Activated T-cell treated with anti-CD3 and anti-CD28 coated beads, Interleukin-2, amount 50 U/mL, for 72 hours (primary cell): ENCODE measurements at regions not wholly inside any gene's neighbourhood (a gene's known extent, or its start where the extent isn't known, plus 50 kb on each side); places are given as distances from the start of the nearest gene placed in this dataset.

ENCODE experiments used
- ATAC-seq, 2 donors: fragments of 150-1000 bp; cut with Tn5 transposase; replicated peaks in 1 of 2; 2 replicates each; pipeline ENCODE4 v1.10.0; 2021; ENCODE audit warnings: moderate library complexity in 2 of 2, mild to moderate bottlenecking in 1 of 2
- DNase-seq, 2 donors: peaks; one replicate each; pipeline ENCODE4 v3.0.0; 2021 to 2022; ENCODE audit warnings: mixed read lengths in 1 of 2
- H3K27ac Mint-ChIP-seq: one replicate; pipeline ENCODE4 v1.8.0; 2022; ENCODE audit warnings: mild to moderate bottlenecking, moderate library complexity, mixed read lengths
- H3K27me3 Mint-ChIP-seq: one replicate; pipeline ENCODE4 v1.8.0; 2022; ENCODE audit warnings: low read depth, mixed read lengths
- H3K36me3 Mint-ChIP-seq, 2 donors: one replicate each; pipeline ENCODE4 v1.8.0; 2022; ENCODE audit warnings: mixed read lengths in 2 of 2, mild to moderate bottlenecking in 1 of 2; ENCODE audit not compliant: insufficient read depth in 2 of 2
- H3K4me1 Mint-ChIP-seq: one replicate; pipeline ENCODE4 v1.8.0; 2022; ENCODE audit warnings: low read depth, mixed read lengths
- H3K4me3 Mint-ChIP-seq, 2 donors: one replicate each; pipeline ENCODE4 v1.8.0; 2022; ENCODE audit warnings: mild to moderate bottlenecking in 2 of 2, mixed read lengths in 2 of 2, moderate library complexity in 2 of 2
- H3K9me3 Mint-ChIP-seq, 2 donors: one replicate each; pipeline ENCODE4 v1.8.0; 2022; ENCODE audit warnings: mixed read lengths in 2 of 2

DNA sequence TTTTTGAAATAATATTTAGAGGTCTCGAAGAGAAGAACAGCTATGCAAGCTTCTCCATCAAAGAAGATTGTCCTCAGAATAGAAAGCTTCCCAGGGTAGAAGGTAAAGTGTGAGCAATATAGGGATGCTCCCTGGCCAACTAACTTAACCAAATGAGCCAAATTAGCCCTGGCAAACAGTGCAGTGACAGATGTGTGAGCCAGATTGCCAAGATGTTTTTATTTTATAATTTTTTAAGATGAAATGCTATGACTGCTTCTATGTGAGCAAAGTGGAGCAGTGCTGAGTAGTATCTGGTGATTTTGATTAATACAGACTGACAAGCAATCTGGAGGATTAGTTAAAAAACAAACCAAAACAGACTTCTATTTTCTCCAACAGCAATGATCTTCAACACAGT lies 202.1 kb downstream of the NOVA1 start:
- no peak for ATAC-seq
- no peak for DNase-seq
- Mint-ChIP-seq H3K4me1 (no peaks in the 10 kb centered on the region), H3K4me3 (no peak overlapping the region), H3K36me3 (peaks cover 0 to 2% of the 10 kb centered on the region in 2 donors), H3K27me3 (no peaks in the 10 kb centered on the region), H3K27ac (no peak overlapping the region), H3K9me3 (peaks cover 5 to 14% of the 10 kb centered on the region in 2 donors)

DNA sequence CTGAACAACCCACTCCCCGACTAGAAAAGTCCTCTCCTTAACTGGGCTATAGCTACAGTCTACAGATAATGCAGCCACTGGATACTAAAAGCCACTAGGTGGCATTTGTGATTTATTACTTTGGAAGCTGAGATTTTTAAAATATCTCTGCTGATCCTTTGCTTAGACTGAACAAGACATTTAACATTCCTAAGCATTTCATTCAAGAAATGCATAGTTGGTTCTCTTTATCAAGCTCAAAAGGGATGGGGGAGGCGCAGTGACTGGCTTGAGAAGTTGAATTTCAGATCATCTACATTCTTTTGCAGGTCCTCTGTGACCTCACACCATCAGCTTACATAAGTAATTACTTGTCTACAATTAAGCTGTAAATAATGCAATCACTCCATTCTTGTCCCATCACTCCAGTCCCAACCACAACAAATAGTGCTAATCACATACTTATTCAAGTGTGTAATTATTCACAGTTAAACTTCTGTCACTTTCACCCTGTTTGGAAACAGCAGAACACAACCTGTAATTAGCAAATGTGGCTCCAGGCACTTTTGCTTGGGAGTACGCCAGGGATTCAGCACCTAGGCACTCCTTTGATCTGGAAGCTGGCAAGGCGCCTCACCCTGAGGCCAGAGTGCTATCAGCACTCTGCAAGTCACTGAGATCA lies 203.6 kb downstream of the NOVA1 start:
- no peak overlapping the region for H3K4me3 Mint-ChIP-seq
- H3K9me3 Mint-ChIP-seq, result peaks cover 5 to 14% of the 10 kb centered on the region in 2 donors
- peaks cover 0 to 2% of the 10 kb centered on the region in 2 donors for H3K36me3 Mint-ChIP-seq
- H3K27me3 Mint-ChIP-seq, result no peaks in the 10 kb centered on the region
- ATAC-seq (no peak), DNase-seq (no peak)
- H3K4me1 Mint-ChIP-seq, result no peaks in the 10 kb centered on the region
- no peak overlapping the region for H3K27ac Mint-ChIP-seq

DNA sequence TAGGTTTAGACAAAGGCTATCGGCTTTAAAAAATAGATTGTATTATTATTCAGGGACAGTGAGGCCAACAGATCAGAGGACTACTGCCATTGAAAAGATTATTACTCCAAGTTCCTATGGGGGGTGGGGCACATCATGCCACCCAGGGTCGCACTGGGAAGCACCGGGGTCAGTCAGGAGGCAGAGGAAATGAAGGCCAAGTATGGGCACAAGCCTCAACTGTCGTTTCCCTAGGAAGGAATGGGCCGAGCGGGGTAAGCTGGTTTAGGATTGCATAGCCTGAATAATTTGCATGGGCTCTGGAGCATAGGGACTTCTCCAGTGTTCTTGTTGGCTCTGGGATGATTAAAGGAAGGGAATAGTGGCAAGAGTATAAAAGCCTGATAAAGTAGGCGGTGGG lies 205.3 kb downstream of the NOVA1 start:
- no peaks in the 10 kb centered on the region for H3K27me3 Mint-ChIP-seq
- no peaks in the 10 kb centered on the region for H3K4me1 Mint-ChIP-seq
- H3K27ac Mint-ChIP-seq, result no peak overlapping the region
- H3K4me3 Mint-ChIP-seq, result no peak overlapping the region
- DNase-seq (no peak), ATAC-seq (no peak)
- H3K36me3 Mint-ChIP-seq, result peaks cover 0 to 2% of the 10 kb centered on the region in 2 donors
- H3K9me3 Mint-ChIP-seq, result peaks cover 11 to 18% of the 10 kb centered on the region in 2 donors

DNA sequence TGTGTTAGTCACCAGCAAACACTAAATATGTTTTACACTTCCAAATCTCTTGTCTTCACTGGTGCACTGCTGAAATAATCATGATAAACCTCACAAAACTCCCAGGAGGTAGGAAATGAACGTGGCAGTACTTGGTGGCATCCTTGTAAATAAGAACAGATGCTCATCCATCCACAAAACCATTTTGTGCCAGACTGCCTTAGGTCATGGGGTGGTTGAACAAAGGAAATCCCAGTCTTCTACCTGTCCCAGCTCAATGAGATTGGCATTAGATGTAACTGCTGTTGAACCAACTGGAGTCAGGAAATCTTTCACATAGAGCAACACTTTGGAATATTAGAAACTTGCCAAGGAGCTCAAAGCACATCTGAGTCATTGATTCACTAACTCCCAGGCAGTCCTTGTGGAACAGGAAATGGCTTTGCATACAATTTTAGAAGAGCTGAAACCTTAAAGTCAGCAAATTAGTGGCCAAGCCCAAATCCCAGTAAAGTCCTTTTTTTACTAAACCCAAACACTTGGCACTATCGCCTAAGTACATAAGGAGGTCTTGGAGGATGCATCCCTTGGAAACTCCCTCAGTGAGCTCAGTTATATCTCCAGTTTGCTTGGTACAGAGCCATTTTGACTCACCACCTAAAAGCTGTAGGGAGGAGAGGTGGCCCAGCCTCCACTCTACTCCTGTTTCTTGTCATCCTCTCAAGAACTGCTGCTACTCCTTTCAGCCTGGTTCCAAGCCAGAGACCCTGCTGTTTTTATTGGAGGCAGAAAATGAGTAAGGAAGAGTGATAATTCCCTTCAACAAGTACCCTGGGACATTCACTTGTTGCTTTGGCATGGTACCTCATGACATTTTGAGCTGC lies 208.0 kb downstream of the NOVA1 start:
- DNase-seq, result no peak
- peaks cover 9 to 16% of the 10 kb centered on the region in 2 donors for H3K9me3 Mint-ChIP-seq
- no peaks in the 10 kb centered on the region for H3K27me3 Mint-ChIP-seq
- no peak overlapping the region for H3K27ac Mint-ChIP-seq
- H3K36me3 Mint-ChIP-seq, result peaks cover 0 to 2% of the 10 kb centered on the region in 2 donors
- no peaks in the 10 kb centered on the region for H3K4me1 Mint-ChIP-seq
- H3K4me3 Mint-ChIP-seq, result no peak overlapping the region
- no peak for ATAC-seq

DNA sequence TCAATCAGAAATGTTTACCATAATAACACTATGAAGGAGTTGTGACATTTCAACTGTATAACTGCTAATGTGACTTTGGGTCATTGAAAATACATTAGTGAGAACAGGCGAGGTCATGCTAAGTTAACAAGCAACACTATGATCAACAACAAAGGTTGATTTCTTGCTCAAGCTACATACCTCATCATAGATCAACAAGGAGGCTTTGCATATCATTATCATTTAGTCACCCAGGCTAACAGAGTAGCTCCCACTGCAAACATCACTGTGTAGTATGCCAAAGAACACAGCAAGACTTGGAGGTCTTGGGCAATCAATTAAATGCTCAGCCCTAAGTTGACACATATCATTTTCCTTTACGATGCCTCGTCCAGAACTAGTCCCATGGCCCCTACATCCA lies 212.5 kb downstream of the NOVA1 start:
- H3K36me3 Mint-ChIP-seq, result no peaks in the 10 kb centered on the region
- no peaks in the 10 kb centered on the region for H3K27me3 Mint-ChIP-seq
- H3K27ac Mint-ChIP-seq, result no peak overlapping the region
- ATAC-seq (no peak), DNase-seq (no peak)
- H3K4me1 Mint-ChIP-seq, result no peaks in the 10 kb centered on the region
- no peak overlapping the region for H3K4me3 Mint-ChIP-seq
- H3K9me3 Mint-ChIP-seq, result peaks cover 10% of the 10 kb centered on the region in 2 donors

DNA sequence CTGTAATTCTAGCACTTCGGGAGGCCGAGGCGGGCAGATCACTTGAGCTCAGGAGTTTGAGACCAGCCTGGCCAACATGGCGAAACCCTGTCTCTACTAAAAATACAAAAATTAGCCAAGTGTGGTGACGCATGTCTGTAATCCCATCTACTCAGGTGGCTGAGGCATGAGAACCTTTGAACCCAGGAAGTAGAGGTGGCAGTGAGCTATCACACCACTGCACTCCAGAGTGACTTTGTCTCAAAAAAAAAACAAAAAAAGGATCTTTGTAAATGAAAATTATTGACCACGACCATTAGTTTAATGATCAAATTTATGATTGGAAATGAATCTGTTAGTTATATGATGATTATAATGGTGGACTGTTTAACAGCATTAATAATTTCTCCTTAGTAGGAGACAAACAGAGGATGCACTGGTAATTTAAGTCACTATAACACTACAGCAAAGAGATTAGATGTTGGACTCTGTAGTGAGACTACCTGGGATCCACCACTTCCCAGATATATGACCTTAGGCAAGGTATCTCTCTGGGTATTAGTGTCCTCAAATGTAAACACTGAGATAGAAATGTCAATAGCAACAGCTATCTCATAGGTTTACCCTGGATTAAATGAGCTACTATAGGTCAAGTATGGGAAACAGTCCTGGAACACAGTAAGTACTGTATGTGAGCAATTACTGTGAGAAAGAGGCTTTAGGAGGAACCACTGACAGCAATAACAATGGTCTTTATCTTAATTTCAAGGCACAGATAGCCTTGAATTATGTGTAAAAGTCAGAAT lies 214.7 kb downstream of the NOVA1 start:
- no peak overlapping the region for H3K27ac Mint-ChIP-seq
- no peaks in the 10 kb centered on the region for H3K4me1 Mint-ChIP-seq
- ATAC-seq, result no peak
- H3K36me3 Mint-ChIP-seq, result no peaks in the 10 kb centered on the region
- peaks cover 4 to 10% of the 10 kb centered on the region in 2 donors for H3K9me3 Mint-ChIP-seq
- no peaks in the 10 kb centered on the region for H3K27me3 Mint-ChIP-seq
- no peak for DNase-seq
- no peak overlapping the region for H3K4me3 Mint-ChIP-seq

DNA sequence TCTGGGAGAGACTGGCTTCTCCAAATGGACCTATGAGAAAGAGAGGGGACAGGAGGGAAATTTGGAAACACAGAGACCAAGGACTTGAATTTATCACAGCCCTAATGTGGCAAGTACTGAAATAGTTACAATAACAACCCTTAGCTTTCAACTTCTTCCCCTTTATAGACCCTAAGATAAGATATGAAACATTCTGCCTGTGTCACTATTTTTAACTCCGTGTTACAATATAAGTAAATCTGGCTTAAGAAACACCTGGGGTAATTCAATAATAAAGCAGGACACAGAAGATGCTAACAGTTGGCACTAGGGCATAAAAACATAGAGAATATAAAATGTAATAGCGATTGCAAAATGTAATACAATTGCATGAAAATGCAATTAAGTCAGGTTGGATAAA lies 216.4 kb downstream of the NOVA1 start:
- H3K27ac Mint-ChIP-seq, result no peak overlapping the region
- H3K36me3 Mint-ChIP-seq, result no peaks in the 10 kb centered on the region
- DNase-seq (no peak), ATAC-seq (no peak)
- H3K4me3 Mint-ChIP-seq, result no peak overlapping the region
- H3K9me3 Mint-ChIP-seq, result peaks cover 7 to 14% of the 10 kb centered on the region in 2 donors
- no peaks in the 10 kb centered on the region for H3K4me1 Mint-ChIP-seq
- no peaks in the 10 kb centered on the region for H3K27me3 Mint-ChIP-seq

DNA sequence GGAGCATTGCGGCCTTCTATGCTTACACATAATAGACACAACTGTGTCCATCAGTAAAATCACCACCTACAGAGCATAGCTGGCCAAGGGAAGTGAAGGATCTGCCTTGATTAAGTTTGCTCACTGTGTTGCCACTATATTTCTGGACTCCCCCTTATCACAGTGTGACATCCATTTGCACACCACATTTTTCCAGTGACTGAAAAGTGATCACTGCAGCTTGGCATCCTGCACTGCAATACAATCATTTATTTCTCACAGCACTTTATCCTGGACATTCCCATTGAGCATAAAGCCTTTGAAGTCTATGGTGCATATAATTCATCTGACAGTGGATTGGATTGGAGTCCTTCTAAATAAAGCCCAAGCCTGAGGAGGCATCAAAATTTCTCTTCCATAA lies 217.2 kb downstream of the NOVA1 start:
- Mint-ChIP-seq H3K9me3 (peaks cover 9 to 17% of the 10 kb centered on the region in 2 donors), H3K27me3 (no peaks in the 10 kb centered on the region), H3K4me3 (no peak overlapping the region), H3K4me1 (no peaks in the 10 kb centered on the region), H3K27ac (no peak overlapping the region), H3K36me3 (no peaks in the 10 kb centered on the region)
- DNase-seq, result no peak
- no peak for ATAC-seq

DNA sequence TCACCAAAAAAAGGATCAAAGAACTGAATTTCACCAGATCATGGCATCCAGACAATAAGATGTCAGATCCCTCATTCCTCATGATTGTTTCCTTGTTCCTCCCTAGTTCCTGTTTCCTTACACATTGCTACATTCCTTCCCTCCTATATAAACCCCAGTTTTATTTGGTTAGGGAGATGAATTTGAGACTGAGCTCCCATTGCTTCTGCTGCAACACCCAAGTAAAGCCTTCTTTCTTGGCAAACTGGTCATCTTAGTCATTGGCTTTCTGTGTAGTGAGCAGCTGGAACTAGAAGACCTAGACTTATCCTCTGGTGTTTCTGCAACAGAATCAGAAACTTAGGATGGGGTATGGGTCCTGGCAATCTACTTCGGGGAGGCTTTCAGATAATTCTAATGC lies 217.9 kb downstream of the NOVA1 start:
- no peaks in the 10 kb centered on the region for H3K27me3 Mint-ChIP-seq
- peaks cover 9 to 17% of the 10 kb centered on the region in 2 donors for H3K9me3 Mint-ChIP-seq
- no peaks in the 10 kb centered on the region for H3K4me1 Mint-ChIP-seq
- DNase-seq, result no peak
- H3K27ac Mint-ChIP-seq, result no peak overlapping the region
- no peak overlapping the region for H3K4me3 Mint-ChIP-seq
- no peaks in the 10 kb centered on the region for H3K36me3 Mint-ChIP-seq
- no peak for ATAC-seq

DNA sequence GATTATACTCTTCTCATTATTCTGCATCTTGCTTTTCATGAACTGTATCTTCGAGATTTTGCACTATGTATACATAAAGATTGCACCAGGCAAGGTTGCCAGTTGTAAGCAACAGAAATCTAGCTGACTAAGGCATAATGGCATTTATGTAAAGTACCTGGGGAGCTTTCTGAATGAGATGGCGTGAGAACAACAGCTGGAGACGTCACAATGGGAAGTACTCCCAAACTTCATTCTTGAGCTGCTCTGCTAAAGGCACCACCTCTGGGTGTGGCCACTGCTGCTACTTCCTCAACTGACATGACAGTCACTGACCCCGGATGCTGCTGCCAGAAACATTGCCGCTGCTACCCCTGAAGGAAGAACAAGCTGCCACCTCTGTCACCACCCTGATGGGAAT lies 220.7 kb downstream of the NOVA1 start:
- no peak overlapping the region for H3K4me3 Mint-ChIP-seq
- H3K9me3 Mint-ChIP-seq, result peaks cover 13 to 19% of the 10 kb centered on the region in 2 donors
- peaks cover 0 to 2% of the 10 kb centered on the region in 2 donors for H3K36me3 Mint-ChIP-seq
- H3K27me3 Mint-ChIP-seq, result no peaks in the 10 kb centered on the region
- H3K4me1 Mint-ChIP-seq, result no peaks in the 10 kb centered on the region
- DNase-seq, result no peak
- no peak for ATAC-seq
- H3K27ac Mint-ChIP-seq, result no peak overlapping the region

DNA sequence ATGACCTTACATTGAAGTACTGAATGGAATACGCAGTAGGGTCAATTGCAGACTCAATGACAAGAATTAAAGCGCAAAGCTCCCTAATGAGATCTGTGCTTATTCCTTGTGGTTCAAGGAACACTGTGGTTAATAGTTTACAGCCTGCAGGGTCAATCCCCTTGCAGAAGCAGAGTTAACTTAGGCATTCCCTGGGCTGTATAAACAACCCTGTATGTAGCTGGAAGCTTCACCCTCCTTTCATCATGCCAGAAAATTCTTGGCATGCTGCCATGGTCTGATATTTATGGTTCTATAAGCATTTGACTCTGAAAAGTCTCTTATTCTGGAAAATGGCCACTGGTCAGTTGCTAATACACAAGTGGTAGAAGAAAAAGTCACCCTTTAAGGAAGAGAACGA lies 227.7 kb downstream of the NOVA1 start:
- ATAC-seq, result no peak
- Mint-ChIP-seq H3K9me3 (peaks cover 8 to 9% of the 10 kb centered on the region in 2 donors), H3K4me1 (no peaks in the 10 kb centered on the region), H3K36me3 (peaks cover 0 to 2% of the 10 kb centered on the region in 2 donors), H3K27ac (no peak overlapping the region), H3K4me3 (no peak overlapping the region), H3K27me3 (no peaks in the 10 kb centered on the region)
- no peak for DNase-seq

DNA sequence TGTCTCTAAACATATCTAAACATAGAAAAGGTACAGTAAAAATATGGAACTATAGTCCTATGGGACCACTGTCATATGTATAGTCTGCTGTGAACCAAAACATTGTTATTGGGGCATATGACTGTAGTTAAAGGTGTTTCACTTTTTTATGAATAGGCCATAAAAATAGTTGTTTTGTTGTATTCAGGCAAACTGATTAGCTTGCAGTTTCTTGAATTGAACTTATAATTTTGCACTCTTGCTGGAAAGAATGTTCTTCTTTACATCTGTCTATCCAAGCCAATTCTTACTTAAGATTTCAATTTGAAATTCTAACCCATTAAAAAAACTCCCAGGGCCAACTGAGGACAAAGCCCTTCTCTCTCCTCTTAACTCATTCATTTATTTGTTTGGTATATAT lies 234.1 kb downstream of the NOVA1 start:
- H3K4me1 Mint-ChIP-seq, result no peaks in the 10 kb centered on the region
- H3K36me3 Mint-ChIP-seq, result no peaks in the 10 kb centered on the region
- DNase-seq (no peak), ATAC-seq (no peak)
- no peaks in the 10 kb centered on the region for H3K27me3 Mint-ChIP-seq
- H3K27ac Mint-ChIP-seq, result no peak overlapping the region
- H3K4me3 Mint-ChIP-seq, result no peak overlapping the region
- H3K9me3 Mint-ChIP-seq, result peaks cover 0 to 1% of the 10 kb centered on the region in 2 donors

DNA sequence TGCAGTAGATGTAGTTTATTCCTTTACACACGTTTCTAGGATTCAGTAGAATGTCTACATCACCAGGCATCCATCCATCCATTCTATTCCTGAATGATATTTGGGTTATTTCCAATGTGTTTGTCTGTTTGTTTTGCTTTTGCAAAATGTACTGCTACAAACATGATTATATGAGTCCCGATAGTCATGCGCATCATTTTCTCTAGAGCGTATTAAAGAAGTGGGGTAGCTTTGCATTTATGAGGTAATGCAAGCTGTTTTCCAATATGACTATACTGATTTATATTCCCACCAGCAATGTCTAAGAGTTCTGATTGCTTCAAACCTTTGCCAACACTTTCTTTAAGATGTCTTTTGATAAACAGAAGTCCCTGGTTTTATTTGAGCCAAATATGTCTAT lies 253.2 kb downstream of the NOVA1 start:
- no peak overlapping the region for H3K4me3 Mint-ChIP-seq

More for the DNA sequence above, 253.2 kb downstream of the NOVA1 start:
- Mint-ChIP-seq H3K4me1 (no peaks in the 10 kb centered on the region), H3K9me3 (peaks cover 12 to 13% of the 10 kb centered on the region in 2 donors), H3K36me3 (peaks cover 0 to 1% of the 10 kb centered on the region in 2 donors), H3K27ac (no peak overlapping the region), H3K27me3 (no peaks in the 10 kb centered on the region)
- DNase-seq, result no peak
- ATAC-seq, result no peak
